Right lobe of liver (tissue), 4 donors: ENCODE measurements at regions not wholly inside any gene's neighbourhood (a gene's known extent, or its start where the extent isn't known, plus 50 kb on each side); places are given as distances from the start of the nearest gene placed in this dataset.

ENCODE experiments used
- POLR2A ChIP-seq: fragments of 450-650 bp; IDR thresholded peaks from one replicate; pipeline ENCODE4 v1.6.1; 2017; ENCODE audit warnings: antibody characterized with exemption, mild to moderate bottlenecking
- TF ChIP-seq, protein P1 (sequence below), 4 donors: fragments of 200-600 bp in 3 of 4; fragments of 450-650 bp in 1 of 4; IDR thresholded peaks; one replicate each; pipeline versions ENCODE4 v1.5.1 to v1.8.0; 2016 to 2022; ENCODE audit warnings: antibody characterized with exemption in 4 of 4, mild to moderate bottlenecking in 2 of 4
- donor health status: DM: no; HTN: no; CAD: no.
- donor health status: DM: no; HTN: no; CAD: no.
- donor health status: DM: no; HTN: yes; CAD: no.

DNA sequence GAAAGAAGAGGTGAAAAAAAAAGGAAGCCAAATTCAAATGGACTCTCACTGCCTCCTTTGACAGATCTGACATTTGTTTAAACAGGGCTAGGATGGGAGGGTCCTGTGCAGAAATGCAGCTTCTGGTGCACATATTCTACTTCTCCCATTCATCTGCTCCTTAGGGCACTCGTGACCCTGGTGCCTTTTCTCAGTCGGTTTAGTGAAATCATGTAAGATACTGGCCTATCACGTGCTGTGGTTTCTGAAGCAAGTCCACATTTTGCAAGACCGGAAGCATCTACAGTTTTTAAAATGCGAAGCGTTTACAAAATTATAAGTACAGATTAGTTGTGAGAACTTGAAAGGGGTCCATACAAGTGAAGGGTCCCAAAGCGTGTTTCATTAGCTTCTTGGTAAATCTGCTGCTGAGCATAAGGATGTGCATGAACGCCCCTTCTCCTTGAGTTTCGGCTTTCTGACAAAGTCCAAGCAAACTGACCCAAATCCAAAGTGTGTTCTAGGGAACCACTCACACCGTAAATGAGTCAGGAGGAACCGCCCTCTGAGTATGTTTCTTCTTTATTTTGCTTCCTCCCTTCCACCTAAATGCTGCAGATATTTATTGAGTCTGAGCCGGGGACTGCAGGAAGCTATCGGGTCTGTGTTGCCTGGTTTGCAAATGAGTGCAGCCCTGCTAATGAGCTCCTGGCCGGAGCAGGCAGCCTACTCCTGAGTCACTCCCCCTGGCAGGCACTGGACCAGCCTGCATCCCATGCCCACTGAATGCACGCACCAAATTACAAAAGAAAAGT lies 323.8 kb upstream of the JARID2 start:
- TF ChIP-seq, protein P1, sequence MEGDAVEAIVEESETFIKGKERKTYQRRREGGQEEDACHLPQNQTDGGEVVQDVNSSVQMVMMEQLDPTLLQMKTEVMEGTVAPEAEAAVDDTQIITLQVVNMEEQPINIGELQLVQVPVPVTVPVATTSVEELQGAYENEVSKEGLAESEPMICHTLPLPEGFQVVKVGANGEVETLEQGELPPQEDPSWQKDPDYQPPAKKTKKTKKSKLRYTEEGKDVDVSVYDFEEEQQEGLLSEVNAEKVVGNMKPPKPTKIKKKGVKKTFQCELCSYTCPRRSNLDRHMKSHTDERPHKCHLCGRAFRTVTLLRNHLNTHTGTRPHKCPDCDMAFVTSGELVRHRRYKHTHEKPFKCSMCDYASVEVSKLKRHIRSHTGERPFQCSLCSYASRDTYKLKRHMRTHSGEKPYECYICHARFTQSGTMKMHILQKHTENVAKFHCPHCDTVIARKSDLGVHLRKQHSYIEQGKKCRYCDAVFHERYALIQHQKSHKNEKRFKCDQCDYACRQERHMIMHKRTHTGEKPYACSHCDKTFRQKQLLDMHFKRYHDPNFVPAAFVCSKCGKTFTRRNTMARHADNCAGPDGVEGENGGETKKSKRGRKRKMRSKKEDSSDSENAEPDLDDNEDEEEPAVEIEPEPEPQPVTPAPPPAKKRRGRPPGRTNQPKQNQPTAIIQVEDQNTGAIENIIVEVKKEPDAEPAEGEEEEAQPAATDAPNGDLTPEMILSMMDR (IDR thresholded peaks at IDR 0.05) = no peak
- no peak for TF ChIP-seq POLR2A
